Ecto neural progenitor cell (in vitro differentiated cells): ENCODE measurements at regions not wholly inside any gene's neighbourhood (a gene's known extent, or its start where the extent isn't known, plus 50 kb on each side); places are given as distances from the start of the nearest gene placed in this dataset.
A peak's percentile ranks its signal among the peaks of the same experiment; 100 is the strongest.

Source experiments
- DNase-seq: peaks from one replicate; pipeline ENCODE4 v3.0.0-alpha.2; 2018; ENCODE audit warnings: low spot score

DNA sequence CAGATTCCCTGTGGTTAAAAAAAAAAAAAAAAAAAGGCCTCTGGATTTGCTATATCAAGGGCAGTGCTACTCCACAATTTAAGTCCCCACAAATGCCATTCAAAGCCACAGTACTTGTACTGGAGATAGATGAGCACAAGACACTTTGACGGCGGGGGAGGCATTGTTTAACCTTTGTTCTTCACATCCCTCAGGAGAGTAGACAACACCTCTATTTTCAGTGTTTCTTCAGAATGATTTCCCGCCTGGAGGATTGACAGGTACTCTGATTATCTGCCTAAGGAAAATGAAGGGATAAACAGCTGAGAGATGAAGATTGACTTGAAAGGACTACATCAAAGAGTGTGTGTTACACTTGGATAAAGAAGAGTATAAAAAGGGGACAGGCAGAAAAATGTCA is 58.7 kb downstream of the OTOL1 start:
- DNase-seq, result no peak

DNA sequence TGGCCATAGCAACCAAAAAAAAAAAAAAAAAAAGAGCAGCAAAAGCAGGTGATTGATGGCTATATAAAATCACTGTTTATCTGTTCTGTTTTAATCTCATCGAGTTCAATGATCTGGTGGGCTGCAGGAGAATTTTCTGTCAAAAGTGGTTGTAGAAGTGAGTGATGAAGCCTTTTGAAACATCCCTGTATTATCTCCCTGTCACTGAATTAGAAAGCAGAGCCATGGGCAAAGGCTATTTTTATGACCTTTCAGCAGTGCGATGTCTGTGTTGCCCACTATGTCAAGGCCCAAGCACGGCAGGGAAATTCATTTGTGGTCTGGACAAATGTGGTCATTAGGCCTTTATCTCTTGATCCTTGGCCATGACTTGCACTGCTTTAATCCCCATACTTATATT is 59.9 kb downstream of the OTOL1 start:
- DNase-seq, result no peak

- no peak for DNase-seq
These were observed 60.3 kb downstream of the OTOL1 start for GRCh38 chr3:161556941-161557340.

GRCh38 chr3:161557445-161558150 is 61.0 kb downstream of the OTOL1 start:
- DNase-seq, result no peak

DNA sequence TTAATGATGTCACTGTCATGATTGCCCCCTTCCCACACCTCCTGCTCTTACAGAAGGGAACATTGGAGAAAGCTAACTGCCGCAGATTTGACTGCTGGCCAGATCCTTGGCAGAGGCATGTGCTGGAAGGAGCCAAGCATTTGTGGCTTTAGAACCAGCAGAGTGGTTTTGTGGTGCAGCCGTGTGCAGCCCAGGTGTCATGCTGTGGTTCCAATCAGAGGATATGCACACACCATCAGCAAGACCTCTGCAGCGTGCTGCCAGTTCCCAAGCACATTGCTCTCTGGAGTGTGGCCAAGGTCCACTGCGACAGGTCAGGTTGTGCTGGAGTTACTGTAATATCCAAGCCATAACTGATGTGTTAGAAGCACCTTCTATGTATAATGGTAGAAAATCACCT is 61.6 kb downstream of the OTOL1 start:
- DNase-seq, result no peak

DNA sequence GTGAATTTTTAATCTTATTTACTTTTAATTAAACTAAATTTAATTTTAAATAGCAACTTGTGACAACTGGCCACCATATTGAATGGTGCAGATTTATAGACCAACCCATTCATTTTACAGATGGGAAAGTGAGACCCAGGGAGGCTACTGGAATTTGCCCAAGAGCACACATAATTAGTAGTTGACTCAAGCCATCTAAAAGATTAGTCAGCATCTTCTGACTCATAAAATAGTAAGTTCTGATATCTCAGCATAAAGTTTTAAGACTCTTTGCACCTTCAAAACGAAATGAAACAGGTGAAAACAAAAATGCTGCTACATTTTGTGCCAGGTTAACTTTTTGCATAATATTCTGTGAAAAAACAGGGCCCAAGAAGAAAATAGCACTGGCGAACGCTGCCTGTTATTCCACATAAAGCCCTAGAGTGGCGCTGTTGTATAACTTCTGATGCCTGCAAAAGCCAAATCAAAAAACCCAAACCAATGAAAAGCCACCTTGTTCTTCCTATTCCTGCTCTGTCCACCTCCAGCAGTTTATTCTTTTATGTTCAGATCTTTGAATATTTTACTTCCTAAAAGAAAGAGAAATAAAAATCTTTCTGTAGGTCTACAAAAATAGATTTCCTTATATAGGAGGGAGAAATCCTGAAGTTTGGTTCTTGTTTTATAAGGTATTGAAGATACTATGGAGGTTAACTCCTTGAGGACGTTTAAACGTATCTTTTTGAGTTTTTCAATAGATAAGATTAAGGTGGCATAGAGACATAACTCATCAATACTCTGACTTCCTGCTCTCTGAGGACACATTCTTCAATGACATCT is 62.8 kb downstream of the OTOL1 start:
- DNase-seq, result no peak

GRCh38 chr3:161560008-161560637 is 63.5 kb downstream of the OTOL1 start:
- DNase-seq, result peak; percentile 68

DNA sequence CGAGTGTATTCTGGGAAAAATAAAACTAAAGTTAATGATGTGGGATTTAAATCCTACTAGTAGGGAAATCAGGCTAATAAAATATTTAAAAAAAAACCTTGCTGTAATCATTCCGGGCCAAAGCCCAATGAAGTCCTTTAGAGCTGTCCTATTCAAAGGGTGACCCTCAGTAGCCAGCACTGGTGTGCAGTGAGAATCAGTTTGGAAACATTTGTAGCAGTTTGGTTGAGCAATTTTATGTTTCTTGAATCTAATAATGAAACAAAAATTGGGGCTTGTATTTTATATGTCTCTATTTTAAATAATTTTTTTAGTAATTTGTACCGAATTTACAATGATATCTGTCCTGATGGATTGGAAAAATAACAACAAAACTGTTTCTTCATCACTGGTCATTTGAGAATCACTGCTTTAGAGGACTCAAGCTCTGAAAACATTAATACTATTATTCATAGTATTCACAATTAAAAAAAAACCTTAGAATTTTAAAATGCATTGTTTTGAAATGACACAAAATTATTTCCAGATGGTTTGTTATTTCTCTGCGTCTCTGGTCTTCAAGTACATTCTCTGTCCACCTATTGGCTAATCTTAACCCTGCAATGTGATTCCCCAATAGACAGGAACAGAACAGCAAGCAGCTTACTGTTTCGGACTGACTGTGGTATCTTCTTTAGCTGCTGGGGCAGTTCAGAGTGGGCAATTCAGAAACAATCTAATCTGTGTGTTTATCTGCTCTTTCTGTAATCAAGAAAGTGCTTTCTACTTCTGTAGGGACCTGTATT is 71.2 kb downstream of the OTOL1 start:
- DNase-seq, result no peak

DNA sequence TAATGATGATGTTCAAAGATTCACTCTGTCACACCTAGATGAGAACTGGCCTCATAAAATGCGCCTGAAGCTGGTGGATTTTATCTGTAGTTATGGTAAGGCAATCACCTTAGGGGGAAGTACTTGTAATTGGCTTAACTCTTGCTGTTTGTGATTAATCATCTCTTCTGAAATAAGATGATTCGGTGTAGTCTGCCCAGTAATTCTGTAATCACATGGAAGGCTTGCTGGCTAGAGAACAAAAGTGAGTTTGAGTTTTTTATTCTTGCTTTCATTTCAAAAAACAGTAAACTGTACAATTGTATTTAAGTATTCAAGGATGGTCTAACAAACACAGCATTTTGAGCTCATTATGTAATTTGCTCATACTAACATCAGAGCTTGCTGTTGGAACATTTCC is 72.1 kb downstream of the OTOL1 start:
- DNase-seq, result no peak

- DNase-seq, result no peak
These were observed 75.3 kb downstream of the OTOL1 start for GRCh38 chr3:161571951-161572350.

DNA sequence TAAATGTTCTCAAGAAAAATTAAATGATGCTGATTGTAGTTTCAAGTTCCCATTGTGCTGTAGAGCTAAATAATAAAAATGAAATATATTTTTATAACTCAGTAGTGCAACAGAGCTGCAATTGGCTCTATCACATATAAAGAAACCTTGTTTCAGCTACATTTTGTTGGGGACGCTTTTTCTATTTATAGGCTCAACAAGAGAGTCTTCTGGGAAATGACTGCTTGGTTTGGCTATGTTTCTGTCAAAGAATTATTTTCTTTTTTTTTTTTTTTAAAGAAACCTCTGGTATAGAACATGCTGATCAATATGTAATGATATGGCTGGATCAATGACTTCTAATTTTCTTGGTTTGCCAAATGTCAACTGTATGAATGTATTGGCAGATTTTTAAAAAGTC is 76.5 kb downstream of the OTOL1 start:
- no peak for DNase-seq

DNA sequence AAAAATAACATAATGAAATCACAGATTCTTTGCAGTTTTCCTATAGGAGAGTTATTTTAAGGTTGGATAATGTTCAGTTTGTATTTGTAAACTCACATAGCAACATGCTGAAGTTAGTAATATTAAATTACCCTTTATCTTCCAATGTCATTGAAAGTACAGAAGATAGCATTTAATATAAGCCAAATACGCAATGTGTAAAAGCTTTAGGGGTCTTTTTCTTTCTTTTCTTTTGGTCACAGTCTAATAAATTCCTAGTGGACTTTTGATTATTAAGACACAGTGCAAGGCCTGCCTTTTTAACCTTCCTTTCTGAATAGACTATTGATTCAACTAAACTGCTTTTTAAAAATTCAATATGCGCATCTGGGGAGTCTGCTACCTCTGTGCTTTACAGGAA is 79.3 kb downstream of the OTOL1 start:
- no peak for DNase-seq

DNA sequence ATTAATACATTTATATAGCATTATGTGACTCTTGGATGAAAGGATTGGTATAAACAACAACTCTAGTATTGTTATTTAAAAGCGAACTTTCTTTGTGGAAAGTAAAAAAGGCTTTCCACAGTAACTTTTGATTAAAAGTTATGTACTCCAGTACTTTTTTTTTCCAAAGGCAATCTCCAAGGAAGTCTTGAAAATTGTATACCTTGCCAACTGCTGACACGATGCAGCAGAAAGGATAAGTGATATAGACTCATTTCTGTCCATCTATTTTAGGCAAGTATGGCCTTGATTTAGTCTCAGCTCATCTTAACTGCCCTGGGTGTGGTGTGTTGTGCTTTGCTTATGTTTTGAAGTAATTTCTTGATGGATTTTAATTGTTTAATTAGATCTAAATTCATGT is 79.7 kb downstream of the OTOL1 start:
- DNase-seq, result no peak

DNA sequence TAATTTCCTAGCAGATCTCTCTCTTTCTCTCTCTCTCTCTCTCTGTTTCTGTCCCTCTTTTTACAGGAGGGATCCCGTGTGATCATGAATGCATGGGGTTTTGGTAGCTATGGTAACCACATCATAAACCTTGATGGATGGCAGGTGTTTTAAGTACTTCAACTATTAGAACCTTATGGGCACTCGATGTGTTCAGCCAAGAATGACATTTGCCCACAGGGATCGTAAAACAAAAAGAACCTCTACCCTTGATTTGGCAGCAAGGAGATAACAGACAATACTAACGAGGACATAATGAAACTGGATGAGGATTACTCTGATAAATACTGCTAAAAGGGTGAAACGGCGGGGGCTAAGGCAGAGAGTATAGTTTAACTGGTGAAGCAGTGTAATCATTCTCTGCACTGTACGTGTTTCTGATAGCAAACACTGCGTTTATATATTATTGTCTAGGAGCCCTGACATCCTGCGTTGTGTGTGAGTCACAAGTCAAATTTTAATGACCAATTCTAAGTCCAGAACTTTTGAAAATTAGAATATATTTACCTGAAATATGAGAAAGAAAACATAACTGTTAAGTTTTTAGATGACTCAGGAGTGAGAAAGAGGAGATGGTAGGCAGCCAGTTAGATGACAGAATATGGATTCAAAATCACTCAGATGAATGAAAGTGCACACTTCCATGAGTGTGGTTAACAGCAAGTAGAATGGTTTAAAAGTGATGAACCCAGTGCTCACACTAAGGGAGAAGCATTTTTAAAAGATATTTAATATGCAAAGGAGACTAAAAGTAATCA is 80.3 kb downstream of the OTOL1 start:
- DNase-seq, result no peak

GRCh38 chr3:161577662-161578061 is 81.1 kb downstream of the OTOL1 start:
- DNase-seq, result no peak

- DNase-seq, result no peak
These were observed 83.0 kb downstream of the OTOL1 start for GRCh38 chr3:161579395-161580126.

GRCh38 chr3:161585922-161586321 is 89.3 kb downstream of the OTOL1 start:
- no peak for DNase-seq

DNA sequence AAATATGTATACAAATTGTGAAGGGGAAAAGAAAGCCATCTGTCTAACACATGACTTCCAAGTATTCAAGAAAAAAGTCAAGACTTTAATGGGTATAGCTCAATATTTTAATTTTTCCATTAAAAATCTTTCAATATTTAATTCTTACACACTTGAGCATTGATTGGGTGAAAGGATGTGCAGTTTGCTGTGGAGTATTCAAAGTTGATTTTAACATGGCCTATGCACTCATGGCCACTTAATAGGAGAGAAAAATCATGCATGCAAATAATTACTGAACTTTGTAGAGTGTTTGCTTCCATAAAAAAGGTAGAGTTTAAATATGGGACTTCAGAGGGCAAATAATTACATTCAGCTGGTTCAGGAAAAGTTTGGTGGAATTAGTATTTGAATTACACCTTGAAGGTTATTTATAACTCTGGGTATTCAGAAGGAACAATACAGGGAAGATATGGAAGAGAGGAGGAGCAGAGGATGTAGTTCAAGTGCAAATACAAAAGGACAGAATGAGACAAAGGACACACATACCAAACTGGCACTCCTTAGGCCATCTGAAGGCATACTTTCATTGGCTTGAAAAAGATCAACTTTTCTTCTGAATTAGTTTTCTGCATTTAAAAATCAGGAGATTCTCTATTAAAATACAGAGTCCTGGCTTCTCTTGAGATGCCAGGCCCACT is 90.1 kb downstream of the OTOL1 start:
- DNase-seq, result no peak

- no peak for DNase-seq
These were observed 102.0 kb downstream of the OTOL1 start for GRCh38 chr3:161598639-161599038.

GRCh38 chr3:161599697-161600096 is 103.1 kb downstream of the OTOL1 start:
- no peak for DNase-seq
